H9 (cell line): ENCODE measurements at regions not wholly inside any gene's neighbourhood (a gene's known extent, or its start where the extent isn't known, plus 50 kb on each side); places are given as distances from the start of the nearest gene placed in this dataset.

Experiments
- DNase-seq: peaks from one replicate; pipeline ENCODE4 v3.0.0-alpha.2; 2017
- H2AFZ ChIP-seq: one replicate; pipeline ENCODE4 v1.6.1; 2013; ENCODE audit warnings: mild to moderate bottlenecking, low read length, control low read depth, moderate library complexity
- H2AK5ac ChIP-seq: 2 replicates; pipeline ENCODE4 v1.6.1; 2013; ENCODE audit warnings: low read length, control low read depth, mixed read lengths; ENCODE audit not compliant: insufficient read length
- H2BK120ac ChIP-seq: one replicate; pipeline ENCODE4 v1.6.1; 2013; ENCODE audit warnings: low read depth, mild to moderate bottlenecking, low read length, control low read depth, inconsistent platforms; ENCODE audit not compliant: poor library complexity, severe bottlenecking
- H2BK12ac ChIP-seq: 2 replicates; pipeline ENCODE4 v1.6.1; 2013; ENCODE audit warnings: low read length, control low read depth, mixed read lengths, low read depth; ENCODE audit not compliant: insufficient read length
- H2BK15ac ChIP-seq: 2 replicates; pipeline ENCODE4 v1.6.1; 2013; ENCODE audit warnings: low read depth, low read length, control low read depth
- H2BK20ac ChIP-seq: one replicate; pipeline ENCODE4 v1.6.1; 2013; ENCODE audit warnings: low read depth, mild to moderate bottlenecking, low read length, control low read depth, inconsistent platforms; ENCODE audit not compliant: poor library complexity, severe bottlenecking
- H2BK5ac ChIP-seq: 2 replicates; pipeline ENCODE4 v1.6.1; 2013; ENCODE audit warnings: low read length, control low read depth, mixed read lengths; ENCODE audit not compliant: insufficient read length
- H3K14ac ChIP-seq: 2 replicates; pipeline ENCODE4 v1.6.1; 2013; ENCODE audit warnings: low read length, control low read depth; ENCODE audit not compliant: insufficient read depth
- H3K18ac ChIP-seq: 2 replicates; pipeline ENCODE4 v1.6.1; 2013; ENCODE audit warnings: low read depth, mild to moderate bottlenecking, mixed read lengths, low read length, control low read depth; ENCODE audit not compliant: insufficient read length
- H3K23ac ChIP-seq: 2 replicates; pipeline ENCODE4 v1.6.1; 2013; ENCODE audit warnings: low read length, control low read depth, mixed read lengths, low read depth; ENCODE audit not compliant: insufficient read length
- H3K23me2 ChIP-seq: 2 replicates; pipeline ENCODE4 v1.6.1; 2013; ENCODE audit warnings: low read depth, mild to moderate bottlenecking, mixed read lengths, low read length, control low read depth; ENCODE audit not compliant: insufficient read length, poor library complexity, severe bottlenecking
- H3K27ac ChIP-seq: 2 replicates; pipeline ENCODE4 v1.5.1; 2013; ENCODE audit warnings: low read length, control low read depth, mixed read lengths, low read depth; ENCODE audit not compliant: insufficient read length
- H3K27me3 ChIP-seq: 2 replicates; pipeline ENCODE4 v1.6.1; 2013; ENCODE audit warnings: low read length, control low read depth, inconsistent platforms; ENCODE audit not compliant: insufficient read depth
- H3K4ac ChIP-seq: 2 replicates; pipeline ENCODE4 v1.6.1; 2013; ENCODE audit warnings: low read depth, mild to moderate bottlenecking, control low read depth, inconsistent platforms, low read length, moderate library complexity
- H3K4me1 ChIP-seq: 2 replicates; pipeline ENCODE4 v1.6.1; 2013; ENCODE audit warnings: low read length, control low read depth, inconsistent platforms; ENCODE audit not compliant: insufficient read depth
- H3K4me2 ChIP-seq: 2 replicates; pipeline ENCODE4 v1.6.1; 2013; ENCODE audit warnings: low read length, control low read depth, mixed read lengths; ENCODE audit not compliant: insufficient read length, insufficient read depth
- H3K56ac ChIP-seq: 2 replicates; pipeline ENCODE4 v1.6.1; 2013; ENCODE audit warnings: low read depth, mild to moderate bottlenecking, mixed read lengths, low read length, control low read depth; ENCODE audit not compliant: insufficient read length
- H3K79me1 ChIP-seq: 2 replicates; pipeline ENCODE4 v1.6.1; 2013; ENCODE audit warnings: low read depth, mild to moderate bottlenecking, moderate library complexity, low read length, control low read depth, inconsistent platforms; ENCODE audit not compliant: insufficient read depth, poor library complexity, severe bottlenecking
- H3K79me2 ChIP-seq: 2 replicates; pipeline ENCODE4 v1.6.1; 2013; ENCODE audit warnings: low read length, control low read depth, inconsistent platforms; ENCODE audit not compliant: insufficient read depth
- H3K9ac ChIP-seq: 2 replicates; pipeline ENCODE4 v1.6.1; 2013; ENCODE audit warnings: low read length, control low read depth, mixed read lengths; ENCODE audit not compliant: insufficient read length; ENCODE audit errors: extremely low read depth
- H3K9me3 ChIP-seq: one replicate; pipeline ENCODE4 v1.6.1; 2013; ENCODE audit warnings: low read depth, low read length, inconsistent platforms; ENCODE audit not compliant: control insufficient read depth
- H3T11ph ChIP-seq: one replicate; pipeline ENCODE4 v1.6.1; 2013; ENCODE audit warnings: mild to moderate bottlenecking, low read length, control low read depth, inconsistent platforms
- H4K20me1 ChIP-seq: one replicate; pipeline ENCODE4 v1.6.1; 2013; ENCODE audit not compliant: control insufficient read depth, insufficient read length, insufficient read depth
- H4K5ac ChIP-seq: 2 replicates; pipeline ENCODE4 v1.6.1; 2013; ENCODE audit warnings: low read depth, mild to moderate bottlenecking, mixed read lengths, low read length, control low read depth; ENCODE audit not compliant: insufficient read length
- H4K8ac ChIP-seq: replicated peaks from 2 replicates; pipeline ENCODE4 v1.6.1; 2013; ENCODE audit warnings: low read length, control low read depth, mixed read lengths, low read depth; ENCODE audit not compliant: insufficient read length
- H4K91ac ChIP-seq: 2 replicates; pipeline ENCODE4 v1.6.1; 2013; ENCODE audit warnings: low read depth, mild to moderate bottlenecking, moderate library complexity, mixed read lengths, low read length, control low read depth; ENCODE audit not compliant: insufficient read length
- H3K27ac Mint-ChIP-seq, 3 experiments: 2 replicates in 2 of 3; 3 replicates in 1 of 3; pipeline ENCODE4 v1.8.0; 2020 to 2021; ENCODE audit warnings: mixed read lengths in 3 of 3, mild to moderate bottlenecking in 1 of 3, moderate library complexity in 1 of 3
- H3K27me3 Mint-ChIP-seq: 2 replicates; pipeline ENCODE4 v1.8.0; 2021; ENCODE audit warnings: low read depth, mild to moderate bottlenecking, moderate library complexity, mixed read lengths
- H3K36me3 Mint-ChIP-seq, 3 experiments: 2 replicates in 2 of 3; 3 replicates in 1 of 3; pipeline ENCODE4 v1.8.0; 2020 to 2021; ENCODE audit warnings: low read depth in 3 of 3, mixed read lengths in 3 of 3; ENCODE audit not compliant: insufficient read depth in 1 of 3
- H3K4me1 Mint-ChIP-seq, 2 experiments: 2 replicates each; pipeline ENCODE4 v1.8.0; 2020; ENCODE audit warnings: mixed read lengths in 2 of 2
- H3K4me3 Mint-ChIP-seq, 2 experiments: 2 replicates in 1 of 2; 3 replicates in 1 of 2; pipeline ENCODE4 v1.8.0; 2020 to 2021; ENCODE audit warnings: mild to moderate bottlenecking in 2 of 2, mixed read lengths in 2 of 2, moderate library complexity in 1 of 2
- H3K9me3 Mint-ChIP-seq, 2 experiments: 2 replicates in 1 of 2; 3 replicates in 1 of 2; pipeline ENCODE4 v1.8.0; 2020; ENCODE audit warnings: mild to moderate bottlenecking in 2 of 2, mixed read lengths in 2 of 2, moderate library complexity in 1 of 2
- TF ChIP-seq, protein P1 (sequence below): fragments of 200-600 bp; sonication (generic); conservative IDR thresholded peaks from 3 replicates; pipeline ENCODE4 v1.8.0; 2021; ENCODE audit warnings: antibody characterized with exemption, mild to moderate bottlenecking

GRCh38 chr5:3043600-3043999, 292.1 kb upstream of the IRX2 start:
- H2AK5ac ChIP-seq = no peak overlapping the region
- no peak overlapping the region for H4K5ac ChIP-seq
- H3K23me2 ChIP-seq = no peaks in the 10 kb centered on the region
- TF ChIP-seq, protein P1, sequence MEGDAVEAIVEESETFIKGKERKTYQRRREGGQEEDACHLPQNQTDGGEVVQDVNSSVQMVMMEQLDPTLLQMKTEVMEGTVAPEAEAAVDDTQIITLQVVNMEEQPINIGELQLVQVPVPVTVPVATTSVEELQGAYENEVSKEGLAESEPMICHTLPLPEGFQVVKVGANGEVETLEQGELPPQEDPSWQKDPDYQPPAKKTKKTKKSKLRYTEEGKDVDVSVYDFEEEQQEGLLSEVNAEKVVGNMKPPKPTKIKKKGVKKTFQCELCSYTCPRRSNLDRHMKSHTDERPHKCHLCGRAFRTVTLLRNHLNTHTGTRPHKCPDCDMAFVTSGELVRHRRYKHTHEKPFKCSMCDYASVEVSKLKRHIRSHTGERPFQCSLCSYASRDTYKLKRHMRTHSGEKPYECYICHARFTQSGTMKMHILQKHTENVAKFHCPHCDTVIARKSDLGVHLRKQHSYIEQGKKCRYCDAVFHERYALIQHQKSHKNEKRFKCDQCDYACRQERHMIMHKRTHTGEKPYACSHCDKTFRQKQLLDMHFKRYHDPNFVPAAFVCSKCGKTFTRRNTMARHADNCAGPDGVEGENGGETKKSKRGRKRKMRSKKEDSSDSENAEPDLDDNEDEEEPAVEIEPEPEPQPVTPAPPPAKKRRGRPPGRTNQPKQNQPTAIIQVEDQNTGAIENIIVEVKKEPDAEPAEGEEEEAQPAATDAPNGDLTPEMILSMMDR = no peak
- H3K4me3 Mint-ChIP-seq = no peak overlapping the region
- H2BK5ac ChIP-seq = no peak overlapping the region
- H3K79me2 ChIP-seq = no peaks in the 10 kb centered on the region
- no peak overlapping the region for H2BK120ac ChIP-seq
- H3K4me1 ChIP-seq = no peaks in the 10 kb centered on the region
- H2AFZ ChIP-seq = no peak overlapping the region
- no peak overlapping the region for H3K9ac ChIP-seq
- no peaks in the 10 kb centered on the region; the same call in 1 of the 2 replicates for H3K27me3 Mint-ChIP-seq
- no peak overlapping the region for H3T11ph ChIP-seq
- H3K27ac ChIP-seq = no peak overlapping the region
- no peaks in the 10 kb centered on the region for H3K79me1 ChIP-seq
- H3K36me3 Mint-ChIP-seq = no peaks in the 10 kb centered on the region
- H3K4me1 Mint-ChIP-seq = no peaks in the 10 kb centered on the region; a peak in 1 of 4 replicates
- H4K91ac ChIP-seq = no peak overlapping the region
- H2BK12ac ChIP-seq = no peak overlapping the region
- no peak overlapping the region for H4K8ac ChIP-seq
- no peak overlapping the region for H2BK20ac ChIP-seq
- H3K27ac Mint-ChIP-seq = no peak overlapping the region
- no peaks in the 10 kb centered on the region for H3K27me3 ChIP-seq
- H3K9me3 Mint-ChIP-seq = no peaks in the 10 kb centered on the region
- H3K4me2 ChIP-seq = no peak overlapping the region
- H3K14ac ChIP-seq = no peak overlapping the region
- no peak overlapping the region for H2BK15ac ChIP-seq
- no peaks in the 10 kb centered on the region for H4K20me1 ChIP-seq
- no peak overlapping the region for H3K4ac ChIP-seq
- H3K23ac ChIP-seq = no peak overlapping the region
- no peak overlapping the region for H3K18ac ChIP-seq
- no peak overlapping the region for H3K56ac ChIP-seq
- H3K9me3 ChIP-seq = no peaks in the 10 kb centered on the region
- DNase-seq = no peak
